HG03196 (cell line): ENCODE measurements at regions not wholly inside any gene's neighbourhood (a gene's known extent, or its start where the extent isn't known, plus 50 kb on each side); places are given as distances from the start of the nearest gene placed in this dataset.
"Not testable (repeated sequence)": the region's sequence is repeated elsewhere in the genome, so short reads cannot be mapped to it uniquely, and the experiment has no call there.

Source experiments
- ATAC-seq: cut with Tn5 transposase; IDR thresholded peaks from one replicate; pipeline ENCODE4 v1.9.1; 2021; ENCODE audit not compliant: unreplicated experiment

- not testable (repeated sequence) for ATAC-seq
These were observed 269.9 kb upstream of the PLPP4 start for GRCh38 chr10:120187168-120187567.

- ATAC-seq: no peak
These were observed 268.1 kb upstream of the PLPP4 start for GRCh38 chr10:120188950-120189349.

GRCh38 chr10:120195984-120196712 is 260.9 kb upstream of the PLPP4 start:
- ATAC-seq: no peak

- no peak for ATAC-seq
These were observed 252.2 kb upstream of the PLPP4 start for GRCh38 chr10:120204877-120205276.

GRCh38 chr10:120205368-120206018 is 251.5 kb upstream of the PLPP4 start:
- no peak for ATAC-seq

- no peak for ATAC-seq
These were observed 248.5 kb upstream of the PLPP4 start for GRCh38 chr10:120208488-120208887.

- no peak for ATAC-seq
These were observed 247.8 kb upstream of the PLPP4 start for GRCh38 chr10:120209124-120209762.

- no peak for ATAC-seq
These were observed 244.8 kb upstream of the PLPP4 start for GRCh38 chr10:120212275-120212674.

- not testable (repeated sequence) for ATAC-seq
These were observed 243.7 kb upstream of the PLPP4 start for GRCh38 chr10:120213283-120213682.

- ATAC-seq: no peak
These were observed 239.3 kb upstream of the PLPP4 start for GRCh38 chr10:120217736-120218135.

- no peak for ATAC-seq
These were observed 235.0 kb upstream of the PLPP4 start for GRCh38 chr10:120221873-120222485.

- no peak for ATAC-seq
These were observed 227.4 kb upstream of the PLPP4 start for GRCh38 chr10:120229641-120230040.

- ATAC-seq: not testable (repeated sequence)
These were observed 217.3 kb upstream of the PLPP4 start for GRCh38 chr10:120239695-120240094.

- ATAC-seq: no peak
These were observed 205.1 kb upstream of the PLPP4 start for GRCh38 chr10:120251821-120252442.

GRCh38 chr10:120253131-120253530 is 203.9 kb upstream of the PLPP4 start:
- no peak for ATAC-seq

- ATAC-seq: no peak
These were observed 196.6 kb upstream of the PLPP4 start for GRCh38 chr10:120260456-120260855.

GRCh38 chr10:120262857-120263547 is 194.0 kb upstream of the PLPP4 start:
- peak; percentile 92 for ATAC-seq

- no peak for ATAC-seq
These were observed 191.0 kb upstream of the PLPP4 start for GRCh38 chr10:120266022-120266421.

GRCh38 chr10:120270906-120271305 is 186.1 kb upstream of the PLPP4 start:
- ATAC-seq: no peak

- ATAC-seq: no peak
These were observed 185.3 kb upstream of the PLPP4 start for GRCh38 chr10:120271696-120272095.

- no peak for ATAC-seq
These were observed 184.7 kb upstream of the PLPP4 start for GRCh38 chr10:120272350-120272749.
